ENCODE measurements at regions not wholly inside any gene's neighbourhood (a gene's known extent, or its start where the extent isn't known, plus 50 kb on each side); places are given as distances from the start of the nearest gene placed in this dataset.

DNA sequence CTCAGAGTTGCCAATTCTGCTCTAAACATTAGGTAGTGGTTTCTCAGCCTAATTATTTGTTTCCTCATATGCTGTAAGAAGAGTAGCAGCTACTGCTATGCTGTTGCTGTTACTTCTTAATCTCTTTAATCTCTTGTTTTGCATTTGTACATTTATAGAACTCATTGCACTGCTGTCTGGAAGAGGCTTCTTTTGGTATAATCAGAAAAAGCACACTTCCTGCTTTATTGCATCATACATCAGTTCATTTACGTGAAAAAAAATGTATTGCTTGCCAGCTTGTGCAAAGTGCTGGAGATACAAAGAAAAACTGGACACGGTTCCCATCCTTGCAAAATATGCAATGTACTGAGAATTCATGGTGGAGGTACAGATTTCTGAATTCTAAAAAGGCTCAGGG lies 332.0 kb downstream of the GRXCR1 start:
- TF ChIP-seq ZNF274 (IDR thresholded peaks at IDR 0.05; ENCODE audit: low read depth, low read length): no peak

GRCh38 chr4:43233321-43233720 lies 340.8 kb downstream of the GRXCR1 start:
- no peak for TF ChIP-seq ZNF274 (IDR thresholded peaks at IDR 0.05; ENCODE audit: low read depth, low read length)
- no peak overlapping the region for H3K4me3 ChIP-seq (ENCODE audit: low read length)

More for the DNA sequence above, 332.0 kb downstream of the GRXCR1 start:
- H3K4me3 ChIP-seq (ENCODE audit: low read length): no peak overlapping the region

DNA sequence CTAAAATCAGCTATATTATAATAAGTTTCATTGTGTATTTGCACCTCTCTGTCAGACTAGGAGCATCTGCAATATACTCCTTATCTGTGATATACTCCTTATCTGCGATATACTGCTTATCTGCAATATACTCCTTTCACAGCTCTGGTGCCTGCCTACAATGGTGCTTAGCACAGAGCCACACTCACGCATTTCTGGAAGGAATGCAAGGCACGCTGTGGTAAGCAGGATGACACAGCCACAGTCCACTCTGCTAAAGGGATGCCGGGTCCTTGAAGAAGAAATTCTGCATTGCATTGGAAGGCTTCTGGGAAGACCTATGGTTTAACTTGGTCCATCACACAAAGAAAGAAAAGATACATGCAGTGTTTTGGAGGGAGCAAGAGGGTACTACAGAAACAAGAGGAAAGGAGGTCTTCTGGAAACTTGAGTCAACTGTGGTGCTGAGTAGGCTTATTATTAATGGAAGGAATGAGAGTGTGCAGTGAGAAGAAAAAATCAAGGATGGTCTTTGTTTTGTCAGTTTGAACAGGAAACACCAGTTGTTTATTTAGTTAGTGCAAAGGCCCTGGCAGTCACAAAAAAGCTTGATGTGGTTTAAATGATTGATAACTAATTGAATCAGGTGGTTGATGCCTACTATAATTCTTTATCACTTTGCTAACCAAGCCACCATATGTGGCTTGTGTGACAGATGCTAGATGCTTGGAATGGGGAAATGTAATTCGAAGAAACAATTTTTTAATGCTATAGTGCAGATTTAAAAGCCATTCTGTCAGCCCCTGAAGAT lies 342.3 kb downstream of the GRXCR1 start:
- TF ChIP-seq ZNF274 (IDR thresholded peaks at IDR 0.05; ENCODE audit: low read depth, low read length): no peak
- no peak overlapping the region for H3K4me3 ChIP-seq (ENCODE audit: low read length)

DNA sequence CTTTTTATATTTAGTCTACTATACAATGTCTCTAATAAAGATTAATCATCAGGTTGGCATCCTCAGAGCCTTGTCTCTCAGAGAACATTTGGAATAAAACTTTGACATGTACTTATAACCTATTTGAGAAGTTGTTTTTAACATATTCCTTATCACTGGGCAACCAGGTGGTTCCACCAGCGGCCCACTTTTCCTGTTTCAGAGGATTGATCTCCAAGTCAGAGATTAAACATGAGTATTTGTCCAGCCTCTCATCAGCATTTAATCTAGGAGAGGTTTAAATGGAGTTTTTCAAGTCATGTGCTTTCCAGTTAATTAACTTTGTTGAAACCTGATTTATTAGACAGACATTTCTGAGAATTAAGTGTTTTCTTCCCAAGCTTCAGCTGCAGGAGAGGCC lies 345.5 kb downstream of the GRXCR1 start:
- no peak overlapping the region for H3K4me3 ChIP-seq (ENCODE audit: low read length)
- TF ChIP-seq ZNF274 (IDR thresholded peaks at IDR 0.05; ENCODE audit: low read depth, low read length): no peak

- TF ChIP-seq ZNF274 (IDR thresholded peaks at IDR 0.05; ENCODE audit: low read depth, low read length): no peak
- H3K4me3 ChIP-seq (ENCODE audit: low read length): no peak overlapping the region
These were observed 346.1 kb downstream of the GRXCR1 start for GRCh38 chr4:43238585-43238984.

DNA sequence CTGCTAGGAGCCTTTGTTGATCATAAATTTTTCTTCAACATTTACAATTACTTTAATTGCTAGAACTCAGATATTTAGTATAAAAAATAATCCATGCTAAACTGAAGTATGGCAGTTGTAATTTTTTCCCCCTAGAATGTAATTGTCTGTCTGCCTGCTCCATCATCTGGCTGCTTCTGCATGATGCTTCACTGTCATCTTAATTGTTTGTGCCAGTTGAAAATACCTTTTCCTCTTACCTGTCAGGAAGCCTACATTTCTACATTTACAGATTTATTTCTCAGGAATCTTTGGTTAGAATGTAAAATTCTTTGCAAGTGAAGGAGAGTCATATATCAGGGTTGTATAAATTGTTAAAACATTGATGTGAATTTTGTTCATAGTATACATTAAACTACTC lies 348.6 kb downstream of the GRXCR1 start:
- H3K4me3 ChIP-seq (ENCODE audit: low read length): no peak overlapping the region
- TF ChIP-seq ZNF274 (IDR thresholded peaks at IDR 0.05; ENCODE audit: low read depth, low read length): no peak

- no peak for TF ChIP-seq ZNF274 (IDR thresholded peaks at IDR 0.05; ENCODE audit: low read depth, low read length)
- H3K4me3 ChIP-seq (ENCODE audit: low read length): no peak overlapping the region
These were observed 350.1 kb downstream of the GRXCR1 start for GRCh38 chr4:43242606-43243005.

DNA sequence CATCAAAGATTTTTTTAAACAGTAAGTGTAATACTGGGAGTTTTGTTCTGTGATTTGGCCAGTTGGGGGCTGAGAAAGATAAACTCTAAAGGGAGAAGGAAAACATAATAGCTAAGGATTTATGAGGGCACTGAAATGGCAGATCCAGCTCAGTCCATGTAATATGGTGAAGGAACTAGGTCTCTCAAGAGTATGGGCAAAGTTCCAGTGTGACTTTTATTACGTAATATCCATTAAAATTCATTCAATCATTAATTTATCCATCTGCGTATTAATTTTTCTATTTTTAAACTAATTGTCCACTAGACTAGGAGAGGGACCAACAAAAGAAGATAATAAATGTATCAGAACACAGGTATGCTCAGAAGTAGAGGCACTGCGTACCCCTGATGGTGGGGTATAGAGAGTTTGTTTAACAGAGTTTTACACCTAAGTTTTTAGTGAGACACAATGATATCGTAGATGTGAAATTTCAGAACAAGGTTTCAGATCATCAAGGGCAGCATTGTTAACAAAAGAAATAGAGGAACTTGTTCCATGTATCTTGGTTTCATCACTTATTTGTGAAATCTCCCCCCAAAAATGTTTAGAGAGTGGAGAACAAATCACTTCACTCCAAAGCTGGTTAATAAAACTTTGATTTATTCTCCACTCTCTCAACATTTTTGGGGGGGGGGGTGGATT lies 351.1 kb downstream of the GRXCR1 start:
- no peak for TF ChIP-seq ZNF274 (IDR thresholded peaks at IDR 0.05; ENCODE audit: low read depth, low read length)
- H3K4me3 ChIP-seq (ENCODE audit: low read length): no peak overlapping the region

- no peak overlapping the region for H3K4me3 ChIP-seq (ENCODE audit: low read length)
- no peak for TF ChIP-seq ZNF274 (IDR thresholded peaks at IDR 0.05; ENCODE audit: low read depth, low read length)
These were observed 352.3 kb downstream of the GRXCR1 start for GRCh38 chr4:43244688-43245382.

DNA sequence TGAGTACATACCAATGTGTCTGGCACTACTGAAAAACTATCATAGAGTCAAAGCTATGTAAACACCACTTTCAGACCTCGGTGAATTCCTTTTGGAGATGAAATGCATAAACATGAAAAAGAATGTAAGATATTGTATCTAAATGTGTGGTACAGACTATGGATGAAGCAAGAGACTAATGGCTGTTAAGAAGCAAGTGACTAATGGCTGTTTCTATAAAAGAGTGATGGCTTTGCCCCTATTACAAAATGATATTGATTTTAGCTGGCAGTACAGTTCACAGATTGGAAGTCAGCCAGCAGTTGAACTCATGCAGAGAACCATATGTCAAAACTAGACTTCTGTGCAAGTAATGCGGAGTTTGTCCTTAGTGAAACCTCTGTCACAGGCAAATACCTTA lies 359.3 kb downstream of the GRXCR1 start:
- TF ChIP-seq ZNF274 (IDR thresholded peaks at IDR 0.05; ENCODE audit: low read depth, low read length): no peak
- H3K4me3 ChIP-seq (ENCODE audit: low read length): no peak overlapping the region

GRCh38 chr4:43253541-43253940 lies 361.0 kb downstream of the GRXCR1 start:
- TF ChIP-seq ZNF274 (IDR thresholded peaks at IDR 0.05; ENCODE audit: low read depth, low read length): no peak
- no peak overlapping the region for H3K4me3 ChIP-seq (ENCODE audit: low read length)

DNA sequence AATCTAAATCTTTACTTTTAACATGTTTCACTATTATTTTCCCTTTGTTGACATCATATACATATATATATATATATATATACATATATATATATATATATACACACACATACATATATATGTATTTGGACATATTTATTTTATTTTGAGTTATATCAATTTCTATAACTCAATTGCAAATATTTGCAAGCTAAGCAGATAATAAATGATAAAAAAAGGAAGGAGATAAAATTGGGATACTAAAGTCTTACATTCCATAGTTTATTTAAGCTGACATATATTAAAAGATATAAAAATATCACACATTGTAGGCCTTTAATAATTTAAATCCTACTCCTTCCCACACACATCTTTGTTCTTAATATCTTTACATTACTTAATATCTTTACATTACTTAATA lies 372.2 kb downstream of the GRXCR1 start:
- TF ChIP-seq ZNF274 (IDR thresholded peaks at IDR 0.05; ENCODE audit: low read depth, low read length): no peak
- no peak overlapping the region for H3K4me3 ChIP-seq (ENCODE audit: low read length)

DNA sequence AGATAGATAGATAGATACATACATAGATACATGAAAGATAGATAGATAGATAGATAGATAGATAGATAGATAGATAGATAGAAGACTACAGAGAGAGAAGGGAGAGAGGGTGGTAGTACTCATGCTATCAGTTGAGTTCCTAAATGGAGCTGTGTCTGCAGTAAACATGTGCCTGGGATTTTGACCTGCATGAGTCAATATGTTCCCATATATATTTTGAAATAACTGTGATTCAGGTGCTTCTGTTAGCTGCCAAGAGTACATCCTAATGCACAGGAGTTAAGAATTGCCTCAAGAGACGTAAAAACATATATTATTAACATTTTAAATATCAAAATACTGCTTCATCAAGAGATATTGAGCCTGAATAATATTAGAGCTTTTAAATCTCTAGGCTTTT lies 379.4 kb downstream of the GRXCR1 start:
- TF ChIP-seq ZNF274 (IDR thresholded peaks at IDR 0.05; ENCODE audit: low read depth, low read length): no peak
- H3K4me3 ChIP-seq (ENCODE audit: low read length): no peak overlapping the region

- no peak overlapping the region for H3K4me3 ChIP-seq (ENCODE audit: low read length)
- TF ChIP-seq ZNF274 (IDR thresholded peaks at IDR 0.05; ENCODE audit: low read depth, low read length): no peak
These were observed 381.9 kb downstream of the GRXCR1 start for GRCh38 chr4:43274376-43274775.

DNA sequence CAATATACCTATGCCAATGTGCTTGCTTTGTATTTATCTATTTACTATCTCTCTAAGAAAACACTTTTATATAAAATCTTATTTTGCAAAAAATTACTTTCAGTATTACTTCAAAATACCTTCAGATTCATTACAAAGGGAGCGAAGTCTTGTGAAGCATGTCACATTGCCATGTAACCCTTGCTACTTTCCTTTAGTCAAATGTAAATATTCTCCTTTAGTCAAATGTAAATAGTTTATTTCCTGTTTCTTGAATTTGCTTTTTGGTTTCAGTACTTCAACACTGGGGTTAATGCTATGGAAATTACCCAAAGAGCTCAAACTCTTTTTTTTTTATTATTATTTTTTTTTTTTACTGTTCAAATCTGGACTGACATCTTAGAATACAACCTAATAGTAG lies 383.3 kb downstream of the GRXCR1 start:
- no peak for TF ChIP-seq ZNF274 (IDR thresholded peaks at IDR 0.05; ENCODE audit: low read depth, low read length)
- H3K4me3 ChIP-seq (ENCODE audit: low read length): no peak overlapping the region
